ENCODE measurements at regions not wholly inside any gene's neighbourhood (a gene's known extent, or its start where the extent isn't known, plus 50 kb on each side); places are given as distances from the start of the nearest gene placed in this dataset.

DNA sequence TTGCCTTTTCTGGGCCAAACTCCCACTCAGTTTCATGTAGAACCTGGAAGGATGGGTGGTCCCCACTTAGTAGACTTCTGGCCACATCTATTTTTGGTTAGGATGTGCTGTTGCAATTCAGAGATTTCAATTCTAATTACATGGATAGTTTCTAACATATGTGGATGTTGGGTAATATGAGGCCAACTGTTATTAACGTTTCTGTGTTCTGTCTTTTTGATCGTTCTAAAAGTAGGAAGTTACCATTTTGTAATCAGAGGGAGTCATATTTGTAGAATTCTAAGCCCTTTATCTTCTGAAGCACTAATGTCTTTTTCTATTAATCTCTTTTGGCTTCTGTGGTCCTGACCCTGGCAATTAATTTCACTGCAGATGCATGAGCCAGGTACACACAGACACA lies 141.6 kb upstream of the SPEF2 start:
- DNase-seq (ENCODE audit: low read depth), result no peak
- TF ChIP-seq, protein P1, sequence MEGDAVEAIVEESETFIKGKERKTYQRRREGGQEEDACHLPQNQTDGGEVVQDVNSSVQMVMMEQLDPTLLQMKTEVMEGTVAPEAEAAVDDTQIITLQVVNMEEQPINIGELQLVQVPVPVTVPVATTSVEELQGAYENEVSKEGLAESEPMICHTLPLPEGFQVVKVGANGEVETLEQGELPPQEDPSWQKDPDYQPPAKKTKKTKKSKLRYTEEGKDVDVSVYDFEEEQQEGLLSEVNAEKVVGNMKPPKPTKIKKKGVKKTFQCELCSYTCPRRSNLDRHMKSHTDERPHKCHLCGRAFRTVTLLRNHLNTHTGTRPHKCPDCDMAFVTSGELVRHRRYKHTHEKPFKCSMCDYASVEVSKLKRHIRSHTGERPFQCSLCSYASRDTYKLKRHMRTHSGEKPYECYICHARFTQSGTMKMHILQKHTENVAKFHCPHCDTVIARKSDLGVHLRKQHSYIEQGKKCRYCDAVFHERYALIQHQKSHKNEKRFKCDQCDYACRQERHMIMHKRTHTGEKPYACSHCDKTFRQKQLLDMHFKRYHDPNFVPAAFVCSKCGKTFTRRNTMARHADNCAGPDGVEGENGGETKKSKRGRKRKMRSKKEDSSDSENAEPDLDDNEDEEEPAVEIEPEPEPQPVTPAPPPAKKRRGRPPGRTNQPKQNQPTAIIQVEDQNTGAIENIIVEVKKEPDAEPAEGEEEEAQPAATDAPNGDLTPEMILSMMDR (conservative IDR thresholded peaks at IDR 0.05; ENCODE audit: control insufficient read depth, insufficient read depth, low read depth, low read length), result no peak
- H3K4me3 ChIP-seq (ENCODE audit: control insufficient read depth, low read depth, low read length), result no peak overlapping the region

DNA sequence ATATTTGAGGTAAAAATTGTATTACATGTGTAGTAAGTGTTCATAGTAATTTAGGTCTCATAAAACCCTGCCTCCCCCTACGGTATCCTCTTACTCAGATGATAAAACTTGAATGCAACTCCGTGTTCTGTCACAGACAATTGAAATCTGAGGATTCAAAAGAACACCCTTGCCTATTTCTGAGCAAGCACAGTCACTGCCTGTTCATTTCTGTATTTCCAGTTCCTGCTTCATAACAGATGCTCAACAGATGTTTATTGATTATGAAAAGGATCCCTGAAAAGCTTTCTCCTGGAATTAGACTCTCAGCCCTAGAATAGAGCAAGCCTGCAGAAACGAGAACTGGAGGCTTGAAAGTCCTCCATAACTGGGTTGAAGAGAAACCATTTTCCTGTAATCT lies 144.1 kb upstream of the SPEF2 start:
- TF ChIP-seq, protein P1 (conservative IDR thresholded peaks at IDR 0.05; ENCODE audit: control insufficient read depth, insufficient read depth, low read depth, low read length), result no peak
- H3K4me3 ChIP-seq (ENCODE audit: control insufficient read depth, low read depth, low read length), result no peak overlapping the region
- DNase-seq (ENCODE audit: low read depth), result peak; percentile 7

GRCh38 chr5:35470866-35471265 lies 146.8 kb upstream of the SPEF2 start:
- H3K4me3 ChIP-seq (ENCODE audit: control insufficient read depth, low read depth, low read length), result no peak overlapping the region
- peak; percentile 33 for DNase-seq (ENCODE audit: low read depth)
- TF ChIP-seq, protein P1 (conservative IDR thresholded peaks at IDR 0.05; ENCODE audit: control insufficient read depth, insufficient read depth, low read depth, low read length), result no peak

DNA sequence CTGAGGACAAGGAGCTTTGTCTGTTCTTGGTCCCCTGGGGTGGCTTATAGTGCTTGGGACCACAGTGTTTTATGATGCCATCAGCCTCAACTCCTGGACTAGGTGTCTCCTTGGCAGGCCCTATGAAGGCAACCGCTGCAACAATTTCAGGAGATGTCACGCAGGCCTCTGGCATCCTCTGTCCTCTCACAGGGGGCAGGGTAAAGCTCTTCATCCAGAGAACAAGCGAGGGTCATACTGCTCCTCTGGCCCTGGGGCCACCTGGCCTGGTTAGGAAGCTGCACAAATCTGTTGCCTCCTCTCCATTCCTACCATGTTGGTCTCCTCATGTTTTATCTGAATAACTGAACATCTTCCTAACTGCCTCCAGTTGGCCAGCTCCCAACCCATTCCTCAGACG lies 148.9 kb upstream of the SPEF2 start:
- TF ChIP-seq, protein P1 (conservative IDR thresholded peaks at IDR 0.05; ENCODE audit: control insufficient read depth, insufficient read depth, low read depth, low read length), result no peak
- no peak overlapping the region for H3K4me3 ChIP-seq (ENCODE audit: control insufficient read depth, low read depth, low read length)
- no peak for DNase-seq (ENCODE audit: low read depth)

DNA sequence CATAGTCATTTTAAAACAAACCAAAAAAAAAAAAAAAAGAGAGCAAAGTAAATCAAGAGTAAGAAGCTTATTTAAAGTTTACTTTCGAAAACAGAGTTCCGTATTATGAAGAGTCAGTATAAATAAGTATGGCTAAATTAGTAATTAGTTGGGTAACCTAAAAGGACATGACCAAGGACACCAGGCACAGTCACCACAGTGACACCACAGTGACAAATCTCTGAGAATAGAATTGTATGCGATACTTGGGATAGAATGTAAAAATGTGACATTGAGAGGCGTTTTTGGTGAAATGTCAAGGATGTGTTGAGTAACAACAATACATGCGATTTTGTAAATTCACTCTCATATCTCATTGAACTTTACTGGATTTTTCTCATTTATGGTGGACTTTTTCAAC lies 150.9 kb upstream of the SPEF2 start:
- H3K4me3 ChIP-seq (ENCODE audit: control insufficient read depth, low read depth, low read length), result no peak overlapping the region
- DNase-seq (ENCODE audit: low read depth), result no peak
- TF ChIP-seq, protein P1 (conservative IDR thresholded peaks at IDR 0.05; ENCODE audit: control insufficient read depth, insufficient read depth, low read depth, low read length), result no peak

- TF ChIP-seq, protein P1 (conservative IDR thresholded peaks at IDR 0.05; ENCODE audit: control insufficient read depth, insufficient read depth, low read depth, low read length), result no peak
- no peak overlapping the region for H3K4me3 ChIP-seq (ENCODE audit: control insufficient read depth, low read depth, low read length)
- DNase-seq (ENCODE audit: low read depth), result peak; percentile 11
These were observed 152.9 kb upstream of the SPEF2 start for GRCh38 chr5:35464757-35465156.

- no peak overlapping the region for H3K4me3 ChIP-seq (ENCODE audit: control insufficient read depth, low read depth, low read length)
- no peak for DNase-seq (ENCODE audit: low read depth)
- TF ChIP-seq, protein P1 (conservative IDR thresholded peaks at IDR 0.05; ENCODE audit: control insufficient read depth, insufficient read depth, low read depth, low read length), result no peak
These were observed 156.1 kb upstream of the SPEF2 start for GRCh38 chr5:35461530-35461929.

Data from fibroblast of mammary gland (primary cell).